Colonic mucosa (tissue), 4 donors: ENCODE measurements at regions not wholly inside any gene's neighbourhood (a gene's known extent, or its start where the extent isn't known, plus 50 kb on each side); places are given as distances from the start of the nearest gene placed in this dataset.

Source experiments
- DNase-seq: peaks from one replicate; pipeline ENCODE4 v3.0.0-alpha.2; 2020
- H3K27ac ChIP-seq: fragments of 200-600 bp; one replicate; pipeline ENCODE4 v1.8.0; 2021
- H3K27me3 ChIP-seq: fragments of 200-600 bp; one replicate; pipeline ENCODE4 v1.8.0; 2021
- H3K36me3 ChIP-seq: fragments of 200-600 bp; one replicate; pipeline ENCODE4 v1.8.0; 2021
- H3K4me1 ChIP-seq: fragments of 200-600 bp; one replicate; pipeline ENCODE4 v1.8.0; 2021; ENCODE audit warnings: mild to moderate bottlenecking
- H3K4me3 ChIP-seq: fragments of 200-600 bp; one replicate; pipeline ENCODE4 v1.8.0; 2021
- H3K9ac ChIP-seq, 2 donors: one replicate each; pipeline ENCODE4 v1.7.0; 2013; ENCODE audit warnings: control low read depth in 2 of 2, low read depth in 2 of 2, low read length in 2 of 2
- H3K9me3 ChIP-seq: fragments of 200-600 bp; one replicate; pipeline ENCODE4 v1.8.0; 2021
- intact Hi-C: fragments of 100-400 bp; cut with DNase I; formaldehyde crosslinking; loops from one replicate; pipeline ENCODE4 v1.14.1; 2022
- TF ChIP-seq, protein P1 (sequence below): fragments of 200-600 bp; IDR thresholded peaks from one replicate; pipeline ENCODE4 v1.8.0; 2022; ENCODE audit warnings: antibody characterized with exemption, mild to moderate bottlenecking
- donor health status: healthy.
- donor health status: DM: no; HTN: no; CAD: no.
- donor health status: DM: no; HTN: no; CAD: no.

- H3K9me3 ChIP-seq = no peaks in the 10 kb centered on the region
These were observed 330.0 kb upstream of the DEPDC1 start for GRCh38 chr1:68826836-68827235.

GRCh38 chr1:68827261-68827660, 330.4 kb upstream of the DEPDC1 start:
- no peak overlapping the region for H3K27ac ChIP-seq
- H3K4me1 ChIP-seq = no peaks in the 10 kb centered on the region
- no peaks in the 10 kb centered on the region for H3K9me3 ChIP-seq
- H3K4me3 ChIP-seq = no peak overlapping the region
- H3K27me3 ChIP-seq = no peaks in the 10 kb centered on the region
- no peaks in the 10 kb centered on the region for H3K36me3 ChIP-seq
- H3K9ac ChIP-seq = no peak overlapping the region
- TF ChIP-seq, protein P1, sequence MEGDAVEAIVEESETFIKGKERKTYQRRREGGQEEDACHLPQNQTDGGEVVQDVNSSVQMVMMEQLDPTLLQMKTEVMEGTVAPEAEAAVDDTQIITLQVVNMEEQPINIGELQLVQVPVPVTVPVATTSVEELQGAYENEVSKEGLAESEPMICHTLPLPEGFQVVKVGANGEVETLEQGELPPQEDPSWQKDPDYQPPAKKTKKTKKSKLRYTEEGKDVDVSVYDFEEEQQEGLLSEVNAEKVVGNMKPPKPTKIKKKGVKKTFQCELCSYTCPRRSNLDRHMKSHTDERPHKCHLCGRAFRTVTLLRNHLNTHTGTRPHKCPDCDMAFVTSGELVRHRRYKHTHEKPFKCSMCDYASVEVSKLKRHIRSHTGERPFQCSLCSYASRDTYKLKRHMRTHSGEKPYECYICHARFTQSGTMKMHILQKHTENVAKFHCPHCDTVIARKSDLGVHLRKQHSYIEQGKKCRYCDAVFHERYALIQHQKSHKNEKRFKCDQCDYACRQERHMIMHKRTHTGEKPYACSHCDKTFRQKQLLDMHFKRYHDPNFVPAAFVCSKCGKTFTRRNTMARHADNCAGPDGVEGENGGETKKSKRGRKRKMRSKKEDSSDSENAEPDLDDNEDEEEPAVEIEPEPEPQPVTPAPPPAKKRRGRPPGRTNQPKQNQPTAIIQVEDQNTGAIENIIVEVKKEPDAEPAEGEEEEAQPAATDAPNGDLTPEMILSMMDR = no peak
- no peak for DNase-seq
- intact Hi-C loops = no loop called here

More at GRCh38 chr1:68826836-68827235, 330.0 kb upstream of the DEPDC1 start:
- no peaks in the 10 kb centered on the region for H3K36me3 ChIP-seq
- no peak overlapping the region for H3K9ac ChIP-seq
- intact Hi-C loops = no loop called here
- H3K4me3 ChIP-seq = no peak overlapping the region
- no peak for DNase-seq
- H3K27ac ChIP-seq = no peak overlapping the region
- H3K27me3 ChIP-seq = no peaks in the 10 kb centered on the region
- TF ChIP-seq, protein P1 = no peak
- H3K4me1 ChIP-seq = no peaks in the 10 kb centered on the region

GRCh38 chr1:68828013-68828412, 331.1 kb upstream of the DEPDC1 start:
- intact Hi-C loops = no loop called here
- Histone ChIP-seq H3K9me3 (no peaks in the 10 kb centered on the region), H3K27me3 (no peaks in the 10 kb centered on the region), H3K27ac (no peak overlapping the region), H3K9ac (no peak overlapping the region), H3K36me3 (no peaks in the 10 kb centered on the region), H3K4me3 (no peak overlapping the region), H3K4me1 (no peaks in the 10 kb centered on the region)
- TF ChIP-seq, protein P1 = no peak
- DNase-seq = no peak

GRCh38 chr1:68831281-68831680, 334.4 kb upstream of the DEPDC1 start:
- Histone ChIP-seq H3K36me3 (no peaks in the 10 kb centered on the region), H3K27ac (no peak overlapping the region), H3K4me3 (no peak overlapping the region), H3K27me3 (no peaks in the 10 kb centered on the region), H3K9ac (no peak overlapping the region), H3K4me1 (no peaks in the 10 kb centered on the region), H3K9me3 (no peaks in the 10 kb centered on the region)
- DNase-seq = no peak
- TF ChIP-seq, protein P1 = no peak
- intact Hi-C loops = no loop called here

- H3K4me3 ChIP-seq = no peak overlapping the region
- H3K4me1 ChIP-seq = no peaks in the 10 kb centered on the region
- no peak overlapping the region for H3K27ac ChIP-seq
- H3K27me3 ChIP-seq = no peaks in the 10 kb centered on the region
- DNase-seq = no peak
- TF ChIP-seq, protein P1 = no peak
- intact Hi-C loops = no loop called here
- no peak overlapping the region for H3K9ac ChIP-seq
- no peaks in the 10 kb centered on the region for H3K36me3 ChIP-seq
- H3K9me3 ChIP-seq = no peaks in the 10 kb centered on the region
These were observed 351.1 kb upstream of the DEPDC1 start for GRCh38 chr1:68848017-68848416.

DNA sequence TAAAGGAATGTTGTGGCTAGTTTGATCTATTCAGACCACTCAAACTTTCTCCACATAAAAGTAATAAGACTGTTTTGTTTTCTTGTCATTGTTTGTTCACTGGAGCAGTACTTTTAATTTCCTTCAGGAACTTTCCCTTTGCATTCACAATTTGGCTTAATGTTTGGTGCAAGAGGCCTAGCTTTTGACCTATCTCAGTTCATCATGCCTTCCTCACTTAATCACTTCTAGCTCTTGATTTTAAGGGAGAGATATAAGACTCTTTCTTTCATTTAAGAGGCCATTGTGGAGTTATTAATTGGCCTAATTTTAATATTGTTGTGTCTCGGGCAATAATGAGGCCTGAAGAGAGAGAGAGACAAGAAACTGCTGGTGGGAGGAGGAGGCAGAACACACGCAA, 371.7 kb upstream of the DEPDC1 start:
- Histone ChIP-seq H3K9me3 (no peaks in the 10 kb centered on the region), H3K27ac (no peak overlapping the region), H3K27me3 (no peaks in the 10 kb centered on the region), H3K9ac (no peak overlapping the region), H3K4me1 (no peaks in the 10 kb centered on the region), H3K36me3 (no peaks in the 10 kb centered on the region), H3K4me3 (no peak overlapping the region)
- TF ChIP-seq, protein P1 = no peak
- DNase-seq = no peak
- intact Hi-C loops = no loop called here
